DND-41 (cell line): ENCODE measurements at regions not wholly inside any gene's neighbourhood (a gene's known extent, or its start where the extent isn't known, plus 50 kb on each side); places are given as distances from the start of the nearest gene placed in this dataset.

ENCODE experiments used
- EZH2 ChIP-seq: IDR thresholded peaks from 3 replicates; pipeline ENCODE4 v1.6.1; 2012; ENCODE audit warnings: borderline replicate concordance, low read depth, mild to moderate bottlenecking, moderate library complexity, low read length, inconsistent platforms; ENCODE audit not compliant: severe bottlenecking
- TF ChIP-seq, protein P1 (sequence below): IDR thresholded peaks from 2 replicates; pipeline ENCODE4 v1.5.1; 2012; ENCODE audit warnings: borderline replicate concordance, low read length, moderate library complexity, mild to moderate bottlenecking; ENCODE audit not compliant: poor library complexity, severe bottlenecking; ENCODE audit errors: extremely low read depth

DNA sequence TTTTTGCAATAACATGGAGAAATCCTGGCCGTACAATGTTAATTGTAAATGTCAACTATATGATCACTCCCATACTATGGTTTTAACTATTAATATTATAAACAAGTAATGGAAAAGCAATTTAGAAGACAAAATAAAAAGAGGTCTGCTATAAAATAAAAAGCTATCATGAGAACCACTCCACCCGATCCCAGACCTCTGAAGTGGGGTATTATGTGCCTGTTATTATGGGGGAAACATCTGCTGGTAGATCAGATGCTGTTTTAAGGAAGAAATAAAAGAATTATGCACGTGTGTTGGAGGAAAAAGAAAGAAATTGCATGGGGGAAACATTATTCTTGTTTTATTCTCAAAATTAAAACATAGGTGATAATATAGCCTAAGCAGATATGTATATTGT is 615.7 kb upstream of the ARID1B start:
- TF ChIP-seq, protein P1, sequence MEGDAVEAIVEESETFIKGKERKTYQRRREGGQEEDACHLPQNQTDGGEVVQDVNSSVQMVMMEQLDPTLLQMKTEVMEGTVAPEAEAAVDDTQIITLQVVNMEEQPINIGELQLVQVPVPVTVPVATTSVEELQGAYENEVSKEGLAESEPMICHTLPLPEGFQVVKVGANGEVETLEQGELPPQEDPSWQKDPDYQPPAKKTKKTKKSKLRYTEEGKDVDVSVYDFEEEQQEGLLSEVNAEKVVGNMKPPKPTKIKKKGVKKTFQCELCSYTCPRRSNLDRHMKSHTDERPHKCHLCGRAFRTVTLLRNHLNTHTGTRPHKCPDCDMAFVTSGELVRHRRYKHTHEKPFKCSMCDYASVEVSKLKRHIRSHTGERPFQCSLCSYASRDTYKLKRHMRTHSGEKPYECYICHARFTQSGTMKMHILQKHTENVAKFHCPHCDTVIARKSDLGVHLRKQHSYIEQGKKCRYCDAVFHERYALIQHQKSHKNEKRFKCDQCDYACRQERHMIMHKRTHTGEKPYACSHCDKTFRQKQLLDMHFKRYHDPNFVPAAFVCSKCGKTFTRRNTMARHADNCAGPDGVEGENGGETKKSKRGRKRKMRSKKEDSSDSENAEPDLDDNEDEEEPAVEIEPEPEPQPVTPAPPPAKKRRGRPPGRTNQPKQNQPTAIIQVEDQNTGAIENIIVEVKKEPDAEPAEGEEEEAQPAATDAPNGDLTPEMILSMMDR = no peak
- no peak for TF ChIP-seq EZH2
